ENCODE measurements at regions not wholly inside any gene's neighbourhood (a gene's known extent, or its start where the extent isn't known, plus 50 kb on each side); places are given as distances from the start of the nearest gene placed in this dataset.

GRCh38 chr12:90396556-90396955 is 558.4 kb downstream of the CCER1 start:
- no peak for TF ChIP-seq CTCF (IDR thresholded peaks at IDR 0.05)
- TF ChIP-seq POLR2AphosphoS5 (IDR thresholded peaks at IDR 0.05; ENCODE audit: insufficient read depth in 1 of 2, low read depth in 1 of 2) = no peak

Data from vagina (tissue), 2 donors.